Activated CD8-positive, alpha-beta memory T cell treated with anti-CD3 and anti-CD28 coated beads for 48 hours (primary cell): ENCODE measurements at regions not wholly inside any gene's neighbourhood (a gene's known extent, or its start where the extent isn't known, plus 50 kb on each side); places are given as distances from the start of the nearest gene placed in this dataset.

Source experiments
- DNase-seq, 3 experiments: peaks; one replicate each; pipeline ENCODE4 v3.0.0-alpha.2; 2020; ENCODE audit warnings: low read depth in 2 of 3, low spot score in 2 of 3

DNA sequence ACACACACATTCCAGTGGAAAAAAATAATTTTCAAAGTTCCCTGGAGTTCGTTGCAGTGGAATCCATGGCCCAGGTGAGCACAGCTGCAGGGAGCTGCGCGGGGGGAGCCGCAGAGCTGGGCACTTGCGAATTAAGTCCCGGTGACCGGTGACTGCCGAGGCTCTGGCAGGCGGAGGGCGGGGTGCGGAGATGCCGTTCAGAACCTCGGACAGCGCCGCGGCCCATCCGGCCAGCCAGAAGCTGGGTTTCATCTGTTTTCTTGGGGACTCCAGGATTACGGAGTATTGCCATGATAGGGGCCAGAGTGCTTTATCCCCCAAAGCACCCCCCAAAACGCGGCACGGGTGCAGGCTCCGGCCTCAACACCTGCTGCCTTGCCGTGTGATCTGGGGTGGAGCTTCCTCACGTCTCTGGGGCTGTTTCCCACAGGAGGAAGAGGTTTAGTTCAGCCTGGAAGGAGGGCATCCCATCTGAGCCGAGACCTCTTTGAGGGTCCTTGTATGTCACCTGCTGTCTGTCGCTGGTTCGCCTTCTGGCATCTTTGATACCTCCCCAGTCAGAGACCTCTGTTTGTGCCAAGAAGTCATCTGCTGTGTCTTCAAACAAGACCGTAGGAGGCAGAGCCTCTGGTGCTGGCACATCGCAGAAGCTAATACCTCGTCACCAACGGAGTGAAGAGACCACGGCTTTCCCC lies 99.4 kb downstream of the YTHDF1 start:
- DNase-seq, result no peak

DNA sequence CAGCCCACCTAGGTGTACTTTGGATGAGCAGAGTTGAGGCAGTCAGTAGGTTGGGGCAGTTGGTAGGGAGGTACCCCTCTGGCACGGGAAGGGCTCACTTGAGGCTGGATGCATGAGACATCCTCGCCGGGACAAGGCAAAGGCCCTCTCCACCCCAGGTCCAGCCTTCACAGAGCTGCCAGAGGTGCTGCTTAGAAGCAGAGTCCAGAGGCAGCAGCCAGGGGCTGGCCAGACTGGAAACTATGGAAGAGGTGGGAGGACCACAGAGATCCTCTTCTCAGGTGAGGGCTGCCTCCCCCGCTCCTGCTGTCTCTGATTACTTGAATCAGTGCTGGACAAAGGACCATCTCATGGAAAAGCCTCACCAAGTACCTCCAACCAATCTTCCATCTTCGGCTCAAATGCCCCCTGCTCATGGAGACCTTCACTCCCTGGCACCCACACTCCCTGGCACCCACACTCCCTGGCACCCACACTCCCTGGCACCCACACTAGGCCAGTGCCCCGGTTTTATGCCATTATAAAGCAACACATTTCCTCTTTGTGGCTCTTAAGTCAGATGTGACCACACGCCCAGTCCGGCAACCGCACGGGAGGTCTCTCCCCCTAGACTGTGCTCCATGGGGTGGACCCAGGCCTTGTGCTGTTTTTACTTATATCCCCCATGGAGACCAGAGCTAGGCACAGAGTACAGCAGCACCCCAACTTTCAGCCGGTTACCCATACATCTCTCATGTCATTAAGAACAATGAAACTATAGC lies 100.1 kb downstream of the YTHDF1 start:
- no peak for DNase-seq

DNA sequence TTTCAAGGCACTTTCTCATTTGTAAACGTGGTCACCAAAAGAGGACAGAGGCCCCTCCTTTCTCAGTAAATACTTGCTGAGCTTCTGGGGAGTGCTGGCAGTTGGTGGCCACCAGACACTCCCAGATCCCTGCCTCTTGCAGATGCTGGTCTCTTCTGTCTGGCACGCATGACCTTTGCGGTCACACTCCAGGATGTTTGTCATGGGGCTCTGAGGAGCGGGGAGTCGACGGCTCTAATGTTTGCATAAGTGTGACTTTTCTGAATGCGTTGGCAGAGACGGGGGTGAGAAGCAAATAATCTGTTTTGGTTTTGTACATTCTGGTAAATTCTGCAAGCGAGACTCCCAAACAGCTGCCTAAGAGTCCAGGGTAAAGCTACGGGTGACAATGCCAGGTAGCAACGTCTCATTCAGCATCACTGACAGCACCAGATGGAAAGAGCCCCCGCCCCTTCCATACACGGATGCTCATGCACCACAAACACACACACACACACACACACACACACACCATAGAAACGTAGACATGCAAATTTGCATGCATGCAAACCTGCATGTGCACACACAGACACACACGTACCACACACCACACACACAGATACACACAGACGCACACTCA lies 101.1 kb downstream of the YTHDF1 start:
- no peak for DNase-seq

DNA sequence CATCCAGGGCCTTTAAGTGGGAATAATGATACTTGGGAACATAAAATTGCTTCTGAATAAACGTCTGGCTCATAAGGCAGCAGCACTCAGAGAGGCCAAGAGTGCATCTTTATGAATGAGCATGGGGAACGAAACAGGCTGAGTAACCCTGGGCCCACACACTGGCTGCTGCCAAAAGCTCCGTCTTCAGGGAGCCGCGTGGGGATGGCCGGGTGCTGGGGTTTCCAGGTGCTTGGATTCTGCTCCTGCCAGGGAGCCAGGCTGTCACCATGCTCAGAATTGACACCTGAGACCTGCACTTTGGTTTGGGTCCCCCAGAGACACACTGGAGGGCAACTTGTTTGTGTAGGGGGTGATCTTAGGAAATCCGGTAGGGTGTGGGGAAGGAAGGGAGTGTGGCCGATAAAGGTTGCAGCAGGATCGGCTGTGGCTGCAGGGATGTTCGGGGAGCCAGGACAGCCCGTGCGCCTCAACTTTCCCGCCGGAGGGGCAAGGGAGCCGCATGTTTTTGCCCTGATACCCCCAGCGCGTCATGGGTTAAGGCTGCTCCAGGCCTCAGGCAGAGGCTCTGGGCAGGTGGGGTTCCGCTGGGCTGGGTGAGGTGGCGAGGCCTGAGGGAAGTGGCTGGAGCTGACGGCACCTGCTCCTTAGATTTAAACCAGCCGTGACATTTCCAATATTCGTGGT lies 101.8 kb downstream of the YTHDF1 start:
- no peak for DNase-seq

DNA sequence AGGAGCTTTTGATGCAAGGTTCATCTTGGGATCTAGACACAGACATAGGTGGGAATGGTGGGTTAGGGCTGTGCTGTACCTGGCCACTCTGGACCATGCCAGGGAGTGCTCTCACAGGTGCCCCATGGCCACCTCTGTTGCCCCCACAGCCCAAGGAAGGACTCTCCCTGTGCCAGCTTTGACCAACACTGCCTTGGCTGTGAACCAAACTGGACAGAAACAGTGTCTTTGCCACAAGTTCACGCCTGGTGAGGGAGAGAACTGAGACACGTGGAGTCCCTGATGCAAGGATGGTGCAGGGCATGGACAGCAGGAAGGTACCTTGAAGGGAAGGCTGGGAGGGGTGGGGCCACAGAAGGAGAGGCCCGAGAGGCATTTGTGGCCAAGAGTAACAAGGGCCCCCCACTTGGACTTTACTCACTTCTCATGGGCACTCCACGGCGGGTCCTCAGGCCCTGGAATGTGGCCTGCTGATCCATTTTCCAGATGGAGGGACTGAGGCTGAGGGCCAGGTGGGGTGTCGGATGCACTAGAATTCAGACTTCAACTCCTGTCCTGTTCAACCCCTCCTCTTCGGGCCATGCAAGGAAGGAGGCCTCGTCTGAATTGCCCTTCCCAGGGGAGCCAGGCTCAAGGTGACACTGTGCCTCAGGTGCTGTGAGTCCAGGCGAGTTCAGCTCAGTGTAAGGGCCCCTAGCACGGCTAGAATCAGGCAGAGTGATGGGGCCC lies 103.3 kb downstream of the YTHDF1 start:
- DNase-seq, result no peak

DNA sequence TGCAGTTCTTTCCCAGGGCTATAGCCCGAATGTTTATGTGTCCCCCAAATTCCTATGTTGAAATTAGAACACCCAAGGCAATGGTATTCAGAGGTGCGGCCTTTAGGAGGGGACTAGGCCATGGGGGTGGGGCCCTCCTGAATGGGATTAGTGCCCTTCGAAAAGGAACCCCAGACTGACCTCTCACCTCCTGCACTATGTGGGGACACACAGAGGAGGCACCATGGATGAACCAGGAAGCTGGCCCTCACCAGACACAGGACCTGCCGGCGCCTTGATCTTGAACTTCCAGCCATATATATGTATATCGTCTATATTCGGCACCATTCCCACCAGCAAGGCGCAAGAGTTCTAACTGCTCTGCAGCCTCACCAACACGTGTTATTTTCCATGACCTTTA lies 101.5 kb upstream of the BHLHE23 start:
- no peak for DNase-seq

DNA sequence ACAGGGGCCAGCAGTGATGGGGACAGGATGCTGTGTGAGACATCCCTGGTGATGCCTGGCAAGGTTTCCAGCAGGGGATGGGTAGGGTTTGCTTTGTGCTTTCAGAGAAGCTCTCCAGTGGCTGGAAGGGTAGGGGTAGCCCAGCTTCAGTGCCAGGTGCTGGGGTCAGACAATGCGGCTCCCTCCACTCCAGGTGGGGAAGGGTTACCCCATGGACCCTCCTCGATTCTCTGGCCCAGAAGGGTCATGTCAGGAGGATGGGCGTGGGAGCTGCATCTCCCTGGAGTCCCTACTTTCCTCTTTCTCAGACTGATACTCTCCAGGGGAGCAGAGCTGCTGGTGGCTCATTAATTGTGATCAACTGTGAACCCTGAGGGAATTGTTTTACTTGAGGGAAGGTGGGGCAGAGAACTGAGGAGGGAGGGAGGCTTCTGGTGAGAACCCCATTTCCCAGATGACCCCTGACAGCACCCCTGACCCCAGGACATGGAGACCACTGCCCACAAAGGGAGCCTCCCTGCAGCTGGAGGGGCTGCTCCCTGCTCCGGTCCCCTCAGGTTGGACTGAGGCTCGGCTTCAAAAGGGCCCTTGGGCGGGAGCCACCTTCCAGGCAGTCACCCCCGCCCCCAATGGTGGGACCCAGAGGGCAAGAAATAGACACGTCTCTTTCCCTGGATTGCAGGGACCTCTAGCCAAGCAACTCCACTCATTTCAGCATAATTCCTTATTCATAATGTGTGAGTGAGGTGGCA lies 100.9 kb upstream of the BHLHE23 start:
- no peak for DNase-seq

DNA sequence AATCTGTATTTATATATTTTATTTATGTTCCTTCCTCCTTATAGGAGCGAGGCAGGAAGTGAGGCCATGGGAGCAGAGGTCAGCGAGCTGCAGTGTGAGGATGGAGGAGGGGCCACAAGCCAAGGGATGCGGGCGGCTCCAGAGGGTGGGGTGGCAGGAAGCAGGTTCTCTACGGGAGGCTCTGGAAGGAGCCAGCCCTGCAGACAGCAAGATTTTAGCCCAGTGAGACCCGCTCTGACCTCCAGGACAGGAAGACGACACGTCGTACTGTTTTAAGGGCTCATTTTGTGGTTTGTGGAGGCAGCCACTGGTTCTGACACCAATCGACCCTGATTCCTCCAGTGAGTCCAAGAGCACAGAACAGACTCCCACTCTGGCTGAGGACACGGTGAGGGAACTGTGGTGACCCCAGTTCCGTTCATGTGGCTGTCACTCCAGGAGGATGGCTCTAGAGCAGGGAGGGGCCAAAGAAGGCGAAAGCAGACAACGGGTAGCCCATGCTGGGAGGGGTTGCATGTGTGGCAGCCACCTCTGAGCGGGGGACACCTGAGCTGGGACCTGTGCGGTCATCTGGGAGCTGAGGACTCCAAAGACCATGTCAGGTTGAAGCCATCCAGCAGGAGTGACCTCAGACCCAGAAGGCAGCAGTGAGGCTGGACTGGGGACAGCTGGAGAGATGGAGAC lies 100.1 kb upstream of the BHLHE23 start:
- DNase-seq, result no peak

DNA sequence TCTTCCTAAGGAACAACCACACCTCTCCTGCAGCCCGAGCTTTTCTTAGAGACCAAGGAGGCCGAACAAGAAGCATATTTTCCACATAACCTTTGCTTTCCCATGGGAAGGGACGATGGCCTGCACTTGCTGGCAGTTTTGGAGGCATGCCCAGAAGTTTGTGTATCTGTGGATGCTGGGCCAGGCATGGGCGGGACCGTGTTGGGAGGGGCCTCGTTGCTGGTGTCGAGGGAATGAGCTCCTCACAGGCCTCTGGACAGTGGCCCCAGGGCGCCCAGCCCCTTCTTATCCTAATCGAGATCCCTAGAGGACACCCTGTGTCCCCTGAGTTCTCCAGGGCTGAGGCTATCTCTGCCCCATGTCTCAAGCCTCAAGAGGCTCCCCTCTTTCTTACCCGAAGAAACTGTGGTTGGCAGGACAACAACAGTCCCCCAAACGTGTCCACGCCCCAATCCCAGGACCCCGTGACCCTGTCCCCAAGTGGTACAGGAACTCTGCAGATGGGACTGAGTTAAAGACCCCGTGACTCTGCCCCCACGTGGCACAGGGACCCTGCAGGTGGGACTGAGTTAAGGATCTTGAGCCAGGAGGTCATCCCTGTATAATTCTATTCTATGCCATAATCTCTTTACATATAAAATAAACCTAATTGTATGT lies 99.5 kb upstream of the BHLHE23 start:
- DNase-seq, result no peak

DNA sequence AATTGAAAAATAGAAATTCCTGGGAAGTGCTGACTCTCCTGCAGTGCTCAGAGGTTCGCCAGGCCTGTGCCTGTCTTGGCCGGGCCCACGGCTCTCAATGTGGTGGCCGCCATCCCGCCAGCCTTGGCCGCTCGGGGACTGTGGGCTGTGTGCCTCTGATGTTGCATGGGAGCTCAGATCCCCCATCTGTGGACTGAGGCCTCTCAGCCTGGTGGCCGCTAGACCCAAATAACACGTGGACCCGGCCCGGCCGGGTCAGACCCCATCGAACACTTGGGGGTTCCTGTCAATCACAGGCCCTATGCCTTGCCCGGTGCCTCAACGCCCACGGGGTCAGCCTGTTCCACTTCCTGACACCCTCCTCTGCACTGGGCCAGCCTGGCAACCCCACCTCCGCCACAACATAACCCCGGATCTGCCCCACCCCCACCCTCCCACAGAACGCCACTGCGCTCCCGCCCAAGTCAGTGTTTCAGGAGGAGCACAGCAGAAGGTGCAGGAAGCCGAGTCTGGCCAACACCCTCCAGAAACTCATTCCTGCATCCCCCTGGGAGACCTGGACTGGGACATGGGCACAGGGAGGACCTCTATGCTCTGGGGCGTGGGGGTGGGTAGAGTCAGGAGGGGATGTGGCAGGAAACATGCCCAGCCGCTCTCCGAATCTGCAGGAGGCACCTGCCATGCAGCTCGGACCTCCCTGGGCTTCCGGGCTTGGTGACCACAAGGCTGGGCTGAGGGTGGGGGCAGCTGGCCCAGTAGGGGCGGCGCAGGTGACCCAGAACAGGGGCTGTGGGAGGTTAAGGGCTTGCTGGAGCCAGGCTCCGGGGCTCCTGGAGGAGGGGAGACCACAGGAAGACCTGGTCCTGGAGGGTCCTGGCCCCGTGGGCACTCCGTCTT lies 98.7 kb upstream of the BHLHE23 start:
- DNase-seq, result no peak

DNA sequence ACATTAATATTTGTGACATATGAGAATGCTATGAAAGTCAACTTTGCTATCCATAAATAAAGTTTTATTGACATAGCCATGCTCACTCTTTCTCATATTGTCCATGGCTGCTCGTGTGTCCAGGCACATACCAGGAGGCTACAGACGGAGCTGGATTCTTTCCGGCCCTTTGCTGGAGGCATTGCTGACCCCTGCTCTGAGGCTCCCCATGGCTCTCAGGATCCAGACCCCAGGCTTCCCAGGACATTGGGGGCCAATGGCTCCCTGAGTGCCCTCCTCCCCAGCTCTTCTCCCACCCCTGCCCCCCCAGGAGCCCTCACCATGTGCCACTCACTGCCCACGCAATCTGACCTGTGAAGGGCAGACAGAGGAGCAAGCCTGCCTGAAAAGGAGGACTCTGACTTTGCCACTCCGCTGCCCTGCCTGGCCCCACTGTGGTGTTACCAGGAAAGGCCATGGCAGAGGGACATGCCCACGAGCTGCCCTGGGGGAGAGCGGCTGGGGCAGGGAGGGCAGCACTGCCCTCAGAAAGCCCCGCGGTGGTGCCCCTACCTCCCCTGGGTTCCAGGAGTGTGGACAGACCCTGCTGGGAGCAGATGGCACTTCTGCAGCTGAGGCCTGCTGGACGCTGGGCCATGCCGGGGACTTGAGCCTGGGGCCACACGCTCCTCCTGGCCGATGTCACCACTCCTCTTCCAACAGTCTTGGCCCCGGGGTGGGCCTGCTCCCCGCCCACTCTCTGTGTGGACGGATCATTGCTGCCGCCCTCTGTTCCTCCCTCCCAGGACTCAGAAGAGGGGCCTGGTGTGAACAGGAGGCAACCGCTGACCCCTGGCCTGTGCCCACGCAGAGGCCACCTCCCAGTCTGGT lies 97.8 kb upstream of the BHLHE23 start:
- DNase-seq, result no peak

DNA sequence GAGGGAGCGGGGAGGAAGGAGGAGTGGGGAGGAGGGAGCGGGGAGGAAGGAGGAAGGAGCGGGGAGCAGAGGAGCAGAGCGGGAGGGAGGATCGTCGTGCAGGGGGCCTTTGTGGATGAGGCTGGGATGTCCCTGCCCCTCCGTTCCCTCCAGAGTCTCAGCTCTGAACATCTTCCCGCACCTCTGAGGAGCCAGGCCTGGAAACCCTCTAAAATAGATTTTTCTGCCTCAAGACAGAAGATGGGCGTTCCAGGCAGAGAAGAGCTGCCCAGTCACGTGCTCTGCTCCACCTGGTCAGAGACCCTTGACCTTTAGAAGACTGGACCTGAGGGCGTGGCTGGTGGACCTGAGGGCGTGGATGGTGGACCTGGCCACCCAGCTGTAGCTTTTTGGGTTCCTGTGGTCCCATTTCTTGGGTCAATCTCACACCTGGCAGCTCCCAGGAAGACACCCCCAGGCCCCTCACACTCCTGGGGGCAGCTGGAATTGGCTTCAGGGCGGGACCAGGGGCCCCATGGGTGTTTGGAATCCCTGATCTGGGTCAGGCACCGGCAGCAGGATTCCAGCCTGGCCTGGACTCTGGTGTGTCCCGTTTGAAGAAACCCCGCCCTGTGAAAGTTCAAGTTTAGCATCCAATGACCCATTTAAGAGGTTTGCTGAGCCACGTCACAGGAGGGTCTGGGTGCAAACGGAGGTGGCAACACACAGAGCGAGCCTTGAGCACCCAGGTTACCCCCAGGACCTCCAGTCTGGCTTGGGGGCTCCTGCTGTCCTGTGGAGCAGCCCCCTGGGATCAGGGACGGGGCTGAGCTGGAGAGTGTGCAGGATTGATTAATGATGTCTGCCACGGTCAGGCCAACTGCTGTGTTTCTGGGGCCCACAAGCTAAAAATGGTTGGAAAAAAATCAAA lies 96.9 kb upstream of the BHLHE23 start:
- no peak for DNase-seq

DNA sequence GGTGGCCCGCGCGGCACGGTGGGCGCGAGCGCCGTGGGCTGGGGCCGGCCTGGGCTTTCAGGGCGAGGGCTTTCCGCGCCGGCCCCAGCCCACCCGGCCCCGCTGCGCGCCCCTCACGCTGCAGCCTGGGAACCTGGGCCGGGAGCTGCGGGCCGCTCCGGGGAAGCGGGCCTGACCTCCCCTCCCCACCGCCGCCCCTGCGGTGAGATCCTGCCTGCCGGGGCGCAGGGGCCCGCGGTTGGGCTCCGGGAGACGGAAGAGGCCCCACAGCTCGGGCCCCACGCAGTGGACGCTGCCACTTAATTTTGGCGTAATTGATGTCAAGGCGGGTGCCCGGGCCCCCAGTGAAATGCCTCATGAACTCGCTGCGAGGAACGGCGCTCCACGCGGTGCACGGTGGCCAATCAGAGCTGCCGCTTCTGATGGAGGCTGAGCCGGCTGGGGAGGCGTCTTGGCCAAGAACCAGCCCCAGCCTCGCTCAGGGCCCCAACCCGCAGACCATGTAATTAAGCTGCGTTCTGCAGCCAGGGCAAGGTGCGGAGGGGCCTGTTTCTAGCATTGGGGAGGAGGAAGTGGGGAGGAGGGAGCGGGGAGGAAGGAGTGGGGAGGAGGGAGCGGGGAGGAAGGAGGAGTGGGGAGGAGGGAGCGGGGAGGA lies 96.1 kb upstream of the BHLHE23 start:
- DNase-seq, result peak; percentile 11 to 36 (median 33)

DNA sequence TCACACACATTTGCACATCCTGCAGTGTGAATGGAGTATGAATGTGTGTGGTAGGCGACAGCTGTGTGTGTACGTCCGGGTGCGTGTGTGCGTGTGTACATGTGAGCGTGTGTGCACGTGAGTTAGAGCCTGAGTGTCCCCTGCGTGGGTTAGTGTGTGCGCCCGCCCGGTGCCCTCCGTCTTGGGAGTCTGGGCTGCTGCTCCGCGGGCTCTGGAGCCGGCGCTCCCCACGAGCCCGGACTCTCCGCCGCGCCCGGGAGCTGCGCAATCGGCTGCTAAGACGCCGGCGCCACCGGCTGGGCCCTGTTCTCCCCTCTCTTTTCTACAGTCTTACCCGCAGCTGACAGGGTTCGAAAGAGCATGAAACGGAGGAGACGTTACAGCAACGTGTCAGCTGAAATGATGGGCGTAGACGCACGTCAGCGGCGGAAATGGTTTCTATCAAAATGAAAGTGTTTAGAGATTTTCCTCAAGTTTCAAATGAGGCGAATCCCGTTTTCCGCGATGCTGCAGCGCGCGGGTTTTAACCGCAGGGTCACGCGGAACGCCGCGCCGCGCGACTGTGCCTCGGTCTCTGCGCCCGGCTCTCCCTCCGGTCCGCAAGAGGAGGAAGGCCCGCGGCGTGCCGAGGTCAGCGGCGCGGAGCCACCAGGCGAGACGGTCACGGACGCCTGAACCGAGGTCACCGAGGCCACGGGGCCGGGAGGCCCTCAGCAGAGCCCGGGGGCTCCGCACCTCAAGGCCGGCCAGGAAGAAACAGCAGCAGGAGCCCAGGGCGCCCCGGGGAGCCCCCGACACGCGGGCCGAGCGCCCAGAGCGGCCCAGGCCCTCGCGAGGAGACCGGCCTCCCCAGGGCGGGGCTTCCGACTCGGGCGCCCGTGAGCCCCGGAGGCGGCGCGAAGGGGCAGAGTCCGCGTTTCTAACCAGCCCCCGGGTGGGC lies 95.3 kb upstream of the BHLHE23 start:
- DNase-seq, result peak; percentile 22 to 38 (median 24)
